DOHH2 (cell line): ENCODE measurements at regions not wholly inside any gene's neighbourhood (a gene's known extent, or its start where the extent isn't known, plus 50 kb on each side); places are given as distances from the start of the nearest gene placed in this dataset.

Experiments
- CTCF ChIP-seq: fragments of 200-600 bp; sonication (generic); IDR thresholded peaks from one replicate; pipeline ENCODE4 v1.5.1; 2014; ENCODE audit warnings: antibody characterized with exemption, mild to moderate bottlenecking, low read depth, low read length; ENCODE audit not compliant: poor library complexity, severe bottlenecking
- EZH2phosphoT487 ChIP-seq: fragments of 200-600 bp; sonication (generic); IDR thresholded peaks from 2 replicates; pipeline ENCODE4 v1.6.1; 2017; ENCODE audit warnings: borderline replicate concordance, mild to moderate bottlenecking, antibody characterized with exemption, low read length, moderate library complexity, mixed read lengths

GRCh38 chr2:16325016-16325975 lies 340.3 kb downstream of the CYRIA start:
- TF ChIP-seq CTCF (no peak), EZH2phosphoT487 (no peak)
